ENCODE measurements at regions not wholly inside any gene's neighbourhood (a gene's known extent, or its start where the extent isn't known, plus 50 kb on each side); places are given as distances from the start of the nearest gene placed in this dataset.
"Not testable (repeated sequence)": the region's sequence is repeated elsewhere in the genome, so short reads cannot be mapped to it uniquely, and the experiment has no call there.

GRCh38 chr2:226313060-226313459 is 486.6 kb downstream of the IRS1 start:
- DNase-seq: no peak

GRCh38 chr2:226312155-226312554 is 487.5 kb downstream of the IRS1 start:
- DNase-seq: no peak

DNA sequence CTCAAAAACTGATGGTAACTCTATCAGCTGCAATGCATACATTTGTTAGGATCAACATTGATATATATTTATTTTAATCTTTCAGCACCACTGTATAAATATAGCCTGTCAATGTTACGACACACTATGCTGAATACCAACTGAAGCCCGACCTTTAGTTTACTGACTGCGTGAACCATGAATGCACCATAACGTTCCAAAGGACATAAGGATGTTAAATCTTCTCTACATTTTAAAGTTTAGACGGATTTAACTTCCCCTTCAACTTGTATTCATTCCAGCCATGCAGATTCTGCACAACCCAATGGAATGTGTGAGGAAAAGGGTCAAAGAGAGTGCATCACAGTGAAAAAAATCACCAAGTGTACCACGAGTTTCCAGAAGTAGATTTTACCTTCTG is 489.5 kb downstream of the IRS1 start:
- no peak for DNase-seq

DNA sequence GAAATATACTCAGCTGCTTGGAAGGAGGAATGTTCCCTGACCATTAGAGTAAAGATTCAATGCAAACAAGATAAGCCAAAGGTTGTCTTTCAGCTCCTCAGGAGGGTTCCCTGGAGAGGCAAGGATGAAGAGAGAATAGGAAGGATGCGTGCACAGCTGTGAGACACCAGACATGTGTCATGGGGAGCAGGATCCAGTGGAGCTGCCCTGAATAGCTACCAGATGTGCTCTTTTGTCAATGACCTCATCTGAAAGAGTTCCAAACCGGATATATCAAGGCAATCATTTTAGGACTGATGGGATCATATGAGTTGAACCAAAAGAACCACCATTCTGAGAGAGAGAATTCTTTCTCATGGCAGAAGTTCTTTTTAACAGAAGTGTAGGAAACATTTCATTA is 490.6 kb downstream of the IRS1 start:
- no peak for DNase-seq

- no peak for DNase-seq
Observed at GRCh38 chr2:226308323-226308680, 491.3 kb downstream of the IRS1 start.

DNA sequence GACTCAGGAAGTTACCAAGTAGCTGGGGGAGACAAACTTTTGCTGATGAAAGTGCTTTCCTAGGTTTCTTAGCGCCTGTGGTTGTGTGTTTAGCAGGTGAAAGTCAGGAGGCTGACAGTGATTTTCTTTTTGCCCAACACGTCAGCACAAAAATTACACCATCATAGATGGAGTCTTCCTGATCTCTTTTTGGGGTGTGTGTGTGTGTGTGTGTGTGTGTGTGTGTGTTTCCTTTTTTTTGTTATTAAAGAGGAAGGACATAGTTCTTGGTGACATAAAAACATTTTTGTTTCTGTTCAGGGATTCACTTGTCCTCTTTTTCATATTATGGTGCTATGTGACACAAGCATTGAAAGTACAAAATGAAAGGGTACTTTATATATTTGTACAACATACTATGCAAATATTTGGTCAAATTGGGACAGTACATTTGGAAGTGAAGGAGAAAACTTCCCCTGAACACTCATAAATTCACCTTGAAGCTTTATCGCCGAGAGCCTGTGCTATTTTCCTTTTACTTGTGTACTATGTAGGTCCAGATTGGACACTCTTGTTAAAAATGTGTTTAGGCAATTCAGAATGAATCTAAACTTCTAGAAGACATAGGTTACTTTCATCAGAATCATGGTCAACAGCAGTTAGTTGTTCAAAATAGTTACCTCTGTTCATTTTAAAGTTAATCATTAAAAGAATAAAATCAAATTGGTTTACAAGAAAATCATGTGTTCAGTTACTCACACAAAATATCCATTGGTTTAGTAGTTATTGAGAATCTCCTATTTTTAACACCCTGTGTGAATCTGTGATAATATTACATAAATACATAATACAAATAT is 491.9 kb downstream of the IRS1 start:
- DNase-seq: no peak

DNA sequence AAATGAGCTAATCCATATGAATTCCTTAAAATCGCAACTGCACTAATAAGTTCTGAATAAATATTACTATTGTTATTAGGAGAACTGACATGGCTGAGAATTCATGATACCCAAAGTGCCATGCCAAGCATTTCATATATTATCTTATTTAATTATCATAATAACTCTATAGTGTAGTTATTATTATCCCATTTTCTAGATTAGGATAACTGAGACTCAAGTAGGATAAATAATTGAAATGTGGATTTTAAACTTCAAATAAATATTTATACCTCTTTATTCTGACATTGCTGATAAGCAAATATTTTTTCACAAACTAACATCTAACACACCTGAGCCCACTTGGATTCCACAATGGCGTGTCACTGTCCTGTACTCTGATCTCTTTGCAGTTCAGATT is 492.7 kb downstream of the IRS1 start:
- DNase-seq: no peak

- no peak for DNase-seq
Observed at GRCh38 chr2:226304308-226304707, 495.3 kb downstream of the IRS1 start.

- DNase-seq: no peak
Observed at GRCh38 chr2:226303707-226304106, 495.9 kb downstream of the IRS1 start.

- DNase-seq: no peak
Observed at GRCh38 chr2:226300196-226300886, 499.3 kb downstream of the IRS1 start.

GRCh38 chr2:226299771-226300170 is 499.8 kb downstream of the IRS1 start:
- DNase-seq: no peak

DNA sequence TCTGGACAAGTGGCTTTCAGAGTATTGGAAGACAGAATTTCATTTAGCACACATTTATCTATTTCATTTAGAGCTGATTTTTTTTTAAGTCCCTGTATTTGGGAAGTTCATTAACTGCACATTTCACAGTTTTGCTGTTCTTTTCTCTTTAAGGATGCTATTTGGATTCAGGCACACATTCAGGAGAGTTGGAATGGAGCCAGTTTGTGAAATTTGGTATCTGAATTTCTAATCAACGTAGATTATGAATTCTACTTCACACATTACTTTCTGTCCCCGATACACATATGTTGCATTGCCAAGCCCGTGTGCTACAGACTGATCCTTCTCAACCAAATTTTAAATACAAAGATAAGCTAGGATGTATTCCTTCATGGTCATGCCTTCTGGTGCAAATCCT is 503.9 kb downstream of the IRS1 start:
- no peak for DNase-seq

DNA sequence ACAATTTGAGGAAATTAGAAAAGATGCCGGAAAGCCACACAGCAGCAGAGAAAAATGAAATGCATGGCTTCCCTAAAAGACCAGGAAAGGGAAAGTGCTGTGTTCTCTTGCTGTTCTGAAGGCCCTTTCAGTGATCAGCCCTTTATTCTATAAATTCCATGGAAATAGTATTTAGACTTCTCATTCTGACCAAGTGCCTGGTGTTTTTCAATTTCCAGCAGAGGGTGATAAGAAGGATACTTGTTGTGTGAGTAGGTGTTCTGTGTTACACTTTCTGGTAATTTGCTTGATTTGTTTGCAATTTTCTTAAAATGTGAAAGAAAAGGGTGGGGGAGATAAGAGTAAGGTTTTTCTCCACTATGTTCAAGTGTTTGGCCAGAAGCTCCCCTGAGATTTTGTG is 504.5 kb downstream of the IRS1 start:
- no peak for DNase-seq

DNA sequence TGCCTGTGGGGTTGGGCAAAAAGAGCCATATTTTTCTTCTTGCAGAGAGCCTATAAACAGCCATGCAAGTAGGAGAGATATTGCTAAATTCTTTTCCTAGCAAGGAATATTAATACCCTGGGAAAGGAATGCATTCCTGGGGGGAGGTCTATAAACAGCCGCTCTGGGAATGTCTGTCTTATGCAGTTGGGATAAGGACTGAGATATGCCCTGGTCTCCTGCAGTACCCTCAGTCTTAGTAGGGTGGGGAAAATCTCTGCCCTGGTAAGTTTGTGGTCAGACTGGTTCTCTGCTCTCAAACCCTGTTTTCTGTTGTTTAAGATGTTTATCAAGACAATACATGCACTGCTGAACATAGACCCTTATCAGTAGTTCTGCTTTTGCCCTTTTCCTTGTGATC is 508.3 kb downstream of the IRS1 start:
- DNase-seq: not testable (repeated sequence)

GRCh38 chr2:226286916-226287315 is 512.7 kb downstream of the IRS1 start:
- DNase-seq: no peak

GRCh38 chr2:226283796-226284195 is 515.8 kb downstream of the IRS1 start:
- no peak for DNase-seq

GRCh38 chr2:226282151-226282550 is 517.5 kb downstream of the IRS1 start:
- DNase-seq: no peak

GRCh38 chr2:226280136-226280535 is 519.5 kb downstream of the IRS1 start:
- DNase-seq: not testable (repeated sequence)

GRCh38 chr2:226275215-226275614 is 524.4 kb downstream of the IRS1 start:
- DNase-seq: no peak

DNA sequence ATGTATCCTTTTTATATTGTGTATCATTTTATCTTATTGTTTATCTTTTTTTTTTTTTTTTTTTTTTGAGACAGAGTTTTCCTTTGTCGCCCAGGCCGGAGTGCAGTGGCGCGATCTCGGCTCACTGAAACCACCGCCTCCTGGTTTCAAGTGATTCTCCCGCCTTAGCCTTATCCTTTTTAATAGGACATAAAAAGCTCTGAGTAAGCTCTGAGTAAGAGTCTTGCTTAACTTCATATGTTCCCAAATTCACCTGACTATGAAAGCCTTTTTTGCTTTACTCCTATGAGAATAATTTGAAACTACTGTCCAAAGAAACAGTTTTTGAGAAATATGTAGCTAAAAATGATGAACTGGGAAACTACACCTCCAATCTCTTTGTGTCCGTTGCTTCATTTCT is 525.5 kb downstream of the IRS1 start:
- no peak for DNase-seq

- DNase-seq: no peak
Observed at GRCh38 chr2:226273440-226273839, 526.2 kb downstream of the IRS1 start.

DNA sequence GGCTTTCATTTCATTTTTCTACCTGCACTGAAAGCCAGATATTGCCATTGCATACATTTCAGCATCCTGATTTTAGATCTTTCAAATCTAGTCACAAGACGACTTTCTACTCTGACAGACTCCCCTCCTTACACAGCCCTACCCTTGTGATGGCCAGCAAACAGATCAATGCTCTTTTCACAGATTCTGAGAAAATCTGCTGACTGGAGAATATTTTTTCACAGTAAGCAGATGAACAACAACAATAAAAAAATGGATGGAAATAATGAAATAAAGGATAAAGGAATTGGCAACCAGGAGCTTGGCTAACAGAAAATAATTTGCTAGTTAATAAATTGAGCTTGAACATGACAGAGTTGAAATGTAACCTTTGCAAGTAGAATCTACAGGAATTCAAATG is 527.2 kb downstream of the IRS1 start:
- no peak for DNase-seq

- no peak for DNase-seq
Observed at GRCh38 chr2:226270285-226271058, 529.1 kb downstream of the IRS1 start.

Measured in NCI-H1105 (cell line).